Erythroblast (primary cell): ENCODE measurements at regions not wholly inside any gene's neighbourhood (a gene's known extent, or its start where the extent isn't known, plus 50 kb on each side); places are given as distances from the start of the nearest gene placed in this dataset.

Source experiments
- GATA1 ChIP-seq: IDR thresholded peaks from 2 replicates; pipeline ENCODE4 v1.6.1; 2011; ENCODE audit warnings: low read depth, mild to moderate bottlenecking, control low read depth, low read length, moderate library complexity
- POLR2A ChIP-seq: IDR thresholded peaks from 2 replicates; pipeline ENCODE4 v1.6.1; 2011; ENCODE audit warnings: mild to moderate bottlenecking, low read length

- TF ChIP-seq POLR2A (no peak), GATA1 (no peak)
Observed at GRCh38 chr2:188797371-188797770, 176.8 kb upstream of the COL3A1 start.
